ENCODE measurements at regions not wholly inside any gene's neighbourhood (a gene's known extent, or its start where the extent isn't known, plus 50 kb on each side); places are given as distances from the start of the nearest gene placed in this dataset.

GRCh38 chr4:96379524-96379923 lies 539.6 kb downstream of the PDHA2 start:
- no peaks in the 10 kb centered on the region for H3K79me2 ChIP-seq (ENCODE audit: insufficient read depth, low read length)
- no peaks in the 10 kb centered on the region for H4K20me1 ChIP-seq (ENCODE audit: insufficient read depth, low read length, poor library complexity, severe bottlenecking)
- H3K9me3 ChIP-seq (ENCODE audit: insufficient read depth, low read depth, low read length): no peaks in the 10 kb centered on the region
- H3K4me3 ChIP-seq (ENCODE audit: low read length, poor library complexity, severe bottlenecking): no peak overlapping the region
- no peaks in the 10 kb centered on the region for H3K9me2 ChIP-seq (replicated peaks; ENCODE audit: low read depth, low read length)
- no peak overlapping the region for H3K4me2 ChIP-seq (ENCODE audit: low read depth, low read length, poor library complexity, severe bottlenecking)
- H3F3A ChIP-seq (ENCODE audit: low read depth): no peaks in the 10 kb centered on the region
- TF ChIP-seq CTCF (conservative IDR thresholded peaks at IDR 0.05; ENCODE audit: low read length) (no peak), EZH2phosphoT487 (IDR thresholded peaks at IDR 0.05; ENCODE audit: borderline replicate concordance) (no peak)
- no peaks in the 10 kb centered on the region for H3K4me1 ChIP-seq (ENCODE audit: insufficient read depth, low read length, poor library complexity, severe bottlenecking)
- H2AFZ ChIP-seq (ENCODE audit: low read length): no peak overlapping the region
- no peaks in the 10 kb centered on the region for H3K27me3 ChIP-seq (ENCODE audit: insufficient read depth, low read length, poor library complexity, severe bottlenecking)
- no peak overlapping the region for H3K9ac ChIP-seq (ENCODE audit: low read depth, low read length, poor library complexity, severe bottlenecking)
- no peaks in the 10 kb centered on the region for H3K36me3 ChIP-seq (ENCODE audit: insufficient read depth, low read length)

GRCh38 chr4:96380106-96380505 lies 540.2 kb downstream of the PDHA2 start:
- H3K4me3 ChIP-seq (ENCODE audit: low read length, poor library complexity, severe bottlenecking): no peak overlapping the region
- H3K9me2 ChIP-seq (replicated peaks; ENCODE audit: low read depth, low read length): no peaks in the 10 kb centered on the region
- no peaks in the 10 kb centered on the region for H3K79me2 ChIP-seq (ENCODE audit: insufficient read depth, low read length)
- TF ChIP-seq CTCF (conservative IDR thresholded peaks at IDR 0.05; ENCODE audit: low read length): no peak
- TF ChIP-seq EZH2phosphoT487 (IDR thresholded peaks at IDR 0.05; ENCODE audit: borderline replicate concordance): no peak
- no peaks in the 10 kb centered on the region for H4K20me1 ChIP-seq (ENCODE audit: insufficient read depth, low read length, poor library complexity, severe bottlenecking)
- no peaks in the 10 kb centered on the region for H3K4me1 ChIP-seq (ENCODE audit: insufficient read depth, low read length, poor library complexity, severe bottlenecking)
- H3K36me3 ChIP-seq (ENCODE audit: insufficient read depth, low read length): no peaks in the 10 kb centered on the region
- H3F3A ChIP-seq (ENCODE audit: low read depth): no peaks in the 10 kb centered on the region
- H3K9me3 ChIP-seq (ENCODE audit: insufficient read depth, low read depth, low read length): no peaks in the 10 kb centered on the region
- no peak overlapping the region for H3K4me2 ChIP-seq (ENCODE audit: low read depth, low read length, poor library complexity, severe bottlenecking)
- no peak overlapping the region for H2AFZ ChIP-seq (ENCODE audit: low read length)
- H3K27me3 ChIP-seq (ENCODE audit: insufficient read depth, low read length, poor library complexity, severe bottlenecking): no peaks in the 10 kb centered on the region
- no peak overlapping the region for H3K9ac ChIP-seq (ENCODE audit: low read depth, low read length, poor library complexity, severe bottlenecking)

GRCh38 chr4:96383349-96383748 lies 543.5 kb downstream of the PDHA2 start:
- H2AFZ ChIP-seq (ENCODE audit: low read length): no peak overlapping the region
- no peaks in the 10 kb centered on the region for H4K20me1 ChIP-seq (ENCODE audit: insufficient read depth, low read length, poor library complexity, severe bottlenecking)
- H3K36me3 ChIP-seq (ENCODE audit: insufficient read depth, low read length): no peaks in the 10 kb centered on the region

More at GRCh38 chr4:96383349-96383748, 543.5 kb downstream of the PDHA2 start:
- Histone ChIP-seq H3K4me1 (ENCODE audit: insufficient read depth, low read length, poor library complexity, severe bottlenecking) (no peaks in the 10 kb centered on the region), H3K9ac (ENCODE audit: low read depth, low read length, poor library complexity, severe bottlenecking) (no peak overlapping the region), H3F3A (ENCODE audit: low read depth) (no peaks in the 10 kb centered on the region), H3K9me2 (replicated peaks; ENCODE audit: low read depth, low read length) (no peaks in the 10 kb centered on the region), H3K4me3 (ENCODE audit: low read length, poor library complexity, severe bottlenecking) (no peak overlapping the region), H3K79me2 (ENCODE audit: insufficient read depth, low read length) (no peaks in the 10 kb centered on the region), H3K9me3 (ENCODE audit: insufficient read depth, low read depth, low read length) (no peaks in the 10 kb centered on the region), H3K4me2 (ENCODE audit: low read depth, low read length, poor library complexity, severe bottlenecking) (no peak overlapping the region), H3K27me3 (ENCODE audit: insufficient read depth, low read length, poor library complexity, severe bottlenecking) (no peaks in the 10 kb centered on the region)
- TF ChIP-seq EZH2phosphoT487 (IDR thresholded peaks at IDR 0.05; ENCODE audit: borderline replicate concordance): no peak
- no peak for TF ChIP-seq CTCF (conservative IDR thresholded peaks at IDR 0.05; ENCODE audit: low read length)
